ENCODE measurements at regions not wholly inside any gene's neighbourhood (a gene's known extent, or its start where the extent isn't known, plus 50 kb on each side); places are given as distances from the start of the nearest gene placed in this dataset.

GRCh38 chr18:21162786-21163185 lies 51.2 kb upstream of the ROCK1 start:
- Histone ChIP-seq H3K27me3 (ENCODE audit: control insufficient read depth in 1 of 2, insufficient read depth in 2 of 2, low read length in 2 of 2) (no peaks in the 10 kb centered on the region), H3K27ac (ENCODE audit: low read depth in 2 of 2, low read length in 1 of 2) (no peak overlapping the region)
- 60 to 84% methylated on average over 7 of the region's 7 CpGs for WGBS, 2 donors

GRCh38 chr18:21163647-21164547 lies 52.3 kb upstream of the ROCK1 start:
- H3K9me3 ChIP-seq (ENCODE audit: control insufficient read depth in 2 of 2, insufficient read depth in 1 of 2, low read depth in 1 of 2, low read length in 1 of 2): no peaks in the 10 kb centered on the region
- H3K4me1 ChIP-seq (ENCODE audit: control insufficient read depth in 2 of 2, insufficient read depth in 2 of 2, low read length in 1 of 2): no peaks in the 10 kb centered on the region
- no peak overlapping the region for H3K4me3 ChIP-seq (ENCODE audit: low read depth in 1 of 2, low read length in 2 of 2)
- H3K27ac ChIP-seq (ENCODE audit: low read depth in 2 of 2, low read length in 1 of 2): peak overlapping the region in 1 of 2 donors; percentile 74
- H3K36me3 ChIP-seq (ENCODE audit: control insufficient read depth in 2 of 2, insufficient read depth in 2 of 2, low read length in 1 of 2): no peaks in the 10 kb centered on the region
- 43 to 49% methylated on average over 6 of the region's 6 CpGs for WGBS, 2 donors
- no peaks in the 10 kb centered on the region for H3K27me3 ChIP-seq (ENCODE audit: control insufficient read depth in 1 of 2, insufficient read depth in 2 of 2, low read length in 2 of 2)

More at GRCh38 chr18:21162786-21163185, 51.2 kb upstream of the ROCK1 start:
- Histone ChIP-seq H3K4me1 (ENCODE audit: control insufficient read depth in 2 of 2, insufficient read depth in 2 of 2, low read length in 1 of 2) (no peaks in the 10 kb centered on the region), H3K36me3 (ENCODE audit: control insufficient read depth in 2 of 2, insufficient read depth in 2 of 2, low read length in 1 of 2) (no peaks in the 10 kb centered on the region), H3K9me3 (ENCODE audit: control insufficient read depth in 2 of 2, insufficient read depth in 1 of 2, low read depth in 1 of 2, low read length in 1 of 2) (peaks cover 0 to under 1% of the 10 kb centered on the region in 2 donors), H3K4me3 (ENCODE audit: low read depth in 1 of 2, low read length in 2 of 2) (no peak overlapping the region)

- H3K27me3 ChIP-seq (ENCODE audit: control insufficient read depth in 1 of 2, insufficient read depth in 2 of 2, low read length in 2 of 2): no peaks in the 10 kb centered on the region
- H3K27ac ChIP-seq (ENCODE audit: low read depth in 2 of 2, low read length in 1 of 2): no peak overlapping the region
- H3K4me3 ChIP-seq (ENCODE audit: low read depth in 1 of 2, low read length in 2 of 2): no peak overlapping the region
- no peaks in the 10 kb centered on the region for H3K36me3 ChIP-seq (ENCODE audit: control insufficient read depth in 2 of 2, insufficient read depth in 2 of 2, low read length in 1 of 2)
- H3K4me1 ChIP-seq (ENCODE audit: control insufficient read depth in 2 of 2, insufficient read depth in 2 of 2, low read length in 1 of 2): no peaks in the 10 kb centered on the region
- H3K9me3 ChIP-seq (ENCODE audit: control insufficient read depth in 2 of 2, insufficient read depth in 1 of 2, low read depth in 1 of 2, low read length in 1 of 2): no peaks in the 10 kb centered on the region
- 54 to 55% methylated on average over 2 of the region's 2 CpGs for WGBS, 2 donors
Measured at GRCh38 chr18:21164548-21165095, 53.0 kb upstream of the ROCK1 start.

- H3K27ac ChIP-seq (ENCODE audit: low read depth in 2 of 2, low read length in 1 of 2): no peak overlapping the region
- H3K27me3 ChIP-seq (ENCODE audit: control insufficient read depth in 1 of 2, insufficient read depth in 2 of 2, low read length in 2 of 2): no peaks in the 10 kb centered on the region
- no peaks in the 10 kb centered on the region for H3K9me3 ChIP-seq (ENCODE audit: control insufficient read depth in 2 of 2, insufficient read depth in 1 of 2, low read depth in 1 of 2, low read length in 1 of 2)
- 25 to 41% methylated on average over 1 of the region's 1 CpG for WGBS, 2 donors
- no peak overlapping the region for H3K4me3 ChIP-seq (ENCODE audit: low read depth in 1 of 2, low read length in 2 of 2)
- no peaks in the 10 kb centered on the region for H3K36me3 ChIP-seq (ENCODE audit: control insufficient read depth in 2 of 2, insufficient read depth in 2 of 2, low read length in 1 of 2)
- H3K4me1 ChIP-seq (ENCODE audit: control insufficient read depth in 2 of 2, insufficient read depth in 2 of 2, low read length in 1 of 2): no peaks in the 10 kb centered on the region
Measured at GRCh38 chr18:21167641-21168377, 56.2 kb upstream of the ROCK1 start.

- H3K4me3 ChIP-seq (ENCODE audit: low read depth in 1 of 2, low read length in 2 of 2): no peak overlapping the region
- no peaks in the 10 kb centered on the region for H3K4me1 ChIP-seq (ENCODE audit: control insufficient read depth in 2 of 2, insufficient read depth in 2 of 2, low read length in 1 of 2)
- no peak overlapping the region for H3K27ac ChIP-seq (ENCODE audit: low read depth in 2 of 2, low read length in 1 of 2)
- H3K27me3 ChIP-seq (ENCODE audit: control insufficient read depth in 1 of 2, insufficient read depth in 2 of 2, low read length in 2 of 2): no peaks in the 10 kb centered on the region
- H3K9me3 ChIP-seq (ENCODE audit: control insufficient read depth in 2 of 2, insufficient read depth in 1 of 2, low read depth in 1 of 2, low read length in 1 of 2): no peaks in the 10 kb centered on the region
- 78 to 81% methylated on average over 2 of the region's 2 CpGs for whole genome bisulfite sequencing, 2 donors
- H3K36me3 ChIP-seq (ENCODE audit: control insufficient read depth in 2 of 2, insufficient read depth in 2 of 2, low read length in 1 of 2): no peaks in the 10 kb centered on the region
Measured at GRCh38 chr18:21168880-21169279, 57.3 kb upstream of the ROCK1 start.

GRCh38 chr18:21177822-21178221 lies 64.2 kb upstream of the GREB1L start:
- Histone ChIP-seq H3K27me3 (ENCODE audit: control insufficient read depth in 1 of 2, insufficient read depth in 2 of 2, low read length in 2 of 2) (no peaks in the 10 kb centered on the region), H3K4me1 (ENCODE audit: control insufficient read depth in 2 of 2, insufficient read depth in 2 of 2, low read length in 1 of 2) (no peaks in the 10 kb centered on the region), H3K36me3 (ENCODE audit: control insufficient read depth in 2 of 2, insufficient read depth in 2 of 2, low read length in 1 of 2) (no peaks in the 10 kb centered on the region), H3K9me3 (ENCODE audit: control insufficient read depth in 2 of 2, insufficient read depth in 1 of 2, low read depth in 1 of 2, low read length in 1 of 2) (no peaks in the 10 kb centered on the region), H3K4me3 (ENCODE audit: low read depth in 1 of 2, low read length in 2 of 2) (no peak overlapping the region), H3K27ac (ENCODE audit: low read depth in 2 of 2, low read length in 1 of 2) (no peak overlapping the region)
- 70 to 75% methylated on average over 6 of the region's 6 CpGs for WGBS, 2 donors

GRCh38 chr18:21179590-21180220 lies 62.3 kb upstream of the GREB1L start:
- 29 to 38% methylated on average over 7 of the region's 7 CpGs for WGBS, 2 donors
- Histone ChIP-seq H3K36me3 (ENCODE audit: control insufficient read depth in 2 of 2, insufficient read depth in 2 of 2, low read length in 1 of 2) (no peaks in the 10 kb centered on the region), H3K4me1 (ENCODE audit: control insufficient read depth in 2 of 2, insufficient read depth in 2 of 2, low read length in 1 of 2) (peaks cover 0 to 3% of the 10 kb centered on the region in 2 donors), H3K27me3 (ENCODE audit: control insufficient read depth in 1 of 2, insufficient read depth in 2 of 2, low read length in 2 of 2) (no peaks in the 10 kb centered on the region), H3K27ac (ENCODE audit: low read depth in 2 of 2, low read length in 1 of 2) (no peak overlapping the region), H3K9me3 (ENCODE audit: control insufficient read depth in 2 of 2, insufficient read depth in 1 of 2, low read depth in 1 of 2, low read length in 1 of 2) (no peaks in the 10 kb centered on the region), H3K4me3 (ENCODE audit: low read depth in 1 of 2, low read length in 2 of 2) (no peak overlapping the region)

GRCh38 chr18:21180588-21180987 lies 61.4 kb upstream of the GREB1L start:
- no peak overlapping the region for H3K4me3 ChIP-seq (ENCODE audit: low read depth in 1 of 2, low read length in 2 of 2)
- no peak overlapping the region for H3K27ac ChIP-seq (ENCODE audit: low read depth in 2 of 2, low read length in 1 of 2)
- no peaks in the 10 kb centered on the region for H3K36me3 ChIP-seq (ENCODE audit: control insufficient read depth in 2 of 2, insufficient read depth in 2 of 2, low read length in 1 of 2)
- no peaks in the 10 kb centered on the region for H3K9me3 ChIP-seq (ENCODE audit: control insufficient read depth in 2 of 2, insufficient read depth in 1 of 2, low read depth in 1 of 2, low read length in 1 of 2)
- WGBS, 2 donors: 70 to 78% methylated on average over 7 of the region's 7 CpGs
- no peaks in the 10 kb centered on the region for H3K27me3 ChIP-seq (ENCODE audit: control insufficient read depth in 1 of 2, insufficient read depth in 2 of 2, low read length in 2 of 2)
- H3K4me1 ChIP-seq (ENCODE audit: control insufficient read depth in 2 of 2, insufficient read depth in 2 of 2, low read length in 1 of 2): peaks cover 0 to 3% of the 10 kb centered on the region in 2 donors

GRCh38 chr18:21181766-21182165 lies 60.3 kb upstream of the GREB1L start:
- H3K27me3 ChIP-seq (ENCODE audit: control insufficient read depth in 1 of 2, insufficient read depth in 2 of 2, low read length in 2 of 2): no peaks in the 10 kb centered on the region
- H3K4me1 ChIP-seq (ENCODE audit: control insufficient read depth in 2 of 2, insufficient read depth in 2 of 2, low read length in 1 of 2): peaks cover 0 to 3% of the 10 kb centered on the region in 2 donors
- H3K9me3 ChIP-seq (ENCODE audit: control insufficient read depth in 2 of 2, insufficient read depth in 1 of 2, low read depth in 1 of 2, low read length in 1 of 2): no peaks in the 10 kb centered on the region
- no peak overlapping the region for H3K27ac ChIP-seq (ENCODE audit: low read depth in 2 of 2, low read length in 1 of 2)
- no peaks in the 10 kb centered on the region for H3K36me3 ChIP-seq (ENCODE audit: control insufficient read depth in 2 of 2, insufficient read depth in 2 of 2, low read length in 1 of 2)
- WGBS, 2 donors: 74 to 80% methylated on average over 3 of the region's 3 CpGs
- H3K4me3 ChIP-seq (ENCODE audit: low read depth in 1 of 2, low read length in 2 of 2): no peak overlapping the region
